Body of pancreas (tissue), 4 donors: ENCODE measurements at regions not wholly inside any gene's neighbourhood (a gene's known extent, or its start where the extent isn't known, plus 50 kb on each side); places are given as distances from the start of the nearest gene placed in this dataset.

ENCODE experiments used
- ATAC-seq: fragments of 150-250 bp; one replicate; pipeline ENCODE4 v1.9.1; 2016
- DNase-seq, 4 donors: peaks; one replicate each; pipeline ENCODE4 v3.0.0-alpha.2; 2019
- H3K27ac ChIP-seq, 4 donors: fragments of 200-600 bp; sonication (generic); 1 replicate in 3 of 4; 2 replicates in 1 of 4; pipeline versions ENCODE4 v1.5.1 to v1.6.1; 2016 to 2019; ENCODE audit warnings: mild to moderate bottlenecking in 1 of 4, mixed read lengths in 1 of 4, moderate library complexity in 1 of 4
- H3K27me3 ChIP-seq, 2 donors: fragments of 200-600 bp; sonication (generic); one replicate each; pipeline ENCODE4 v1.6.0; 2016; ENCODE audit warnings: mild to moderate bottlenecking in 1 of 2
- H3K36me3 ChIP-seq, 2 donors: fragments of 200-600 bp; sonication (generic); replicated peaks in 1 of 2; 2 replicates each; pipeline ENCODE4 v1.5.1; 2016; ENCODE audit warnings: low read depth in 2 of 2; ENCODE audit not compliant: insufficient read depth in 1 of 2
- H3K4me1 ChIP-seq: fragments of 200-600 bp; sonication (generic); one replicate; pipeline ENCODE4 v1.6.0; 2016
- H3K4me3 ChIP-seq, 2 donors: fragments of 200-600 bp; sonication (generic); 1 replicate in 1 of 2; 2 replicates in 1 of 2; pipeline ENCODE4 v1.5.1; 2016 to 2019
- H3K9me3 ChIP-seq, 3 donors: fragments of 200-600 bp; sonication (generic); 1 replicate in 2 of 3; 2 replicates in 1 of 3; pipeline ENCODE4 v1.5.1; 2016
- CTCF ChIP-seq, 7 experiments: fragments of 450-650 bp in 4 of 7; fragments of 200-600 bp in 3 of 7; sonication (generic) in 3 of 7; IDR thresholded peaks; one replicate each; pipeline ENCODE4 v1.5.1; 2016 to 2019; ENCODE audit warnings: antibody characterized with exemption in 7 of 7
- POLR2A ChIP-seq, 3 donors: fragments of 450-650 bp; IDR thresholded peaks; one replicate each; pipeline ENCODE4 v1.6.1; 2016; ENCODE audit warnings: antibody characterized with exemption in 3 of 3, mild to moderate bottlenecking in 2 of 3
- WGBS, 2 donors: methylation state at CpG; one replicate each; pipeline ENCODE4 v1.1.5; 2017; 5-methylcytosine and 5-hydroxymethylcytosine counted together
- intact Hi-C: fragments of 100-400 bp; cut with DNase I; formaldehyde crosslinking; loops from one replicate; pipeline ENCODE4 v1.15.1; 2023

GRCh38 chr5:118687100-118687499 is 301.2 kb downstream of the DTWD2 start:
- H3K27me3 ChIP-seq: no peaks in the 10 kb centered on the region
- DNase-seq (no peak), ATAC-seq (no peak)
- no peak overlapping the region for H3K27ac ChIP-seq
- TF ChIP-seq CTCF (IDR thresholded peaks at IDR 0.05): no peak
- no peak for TF ChIP-seq POLR2A (IDR thresholded peaks at IDR 0.05)
- 95 to 100% methylated on average over 1 of the region's 1 CpG for WGBS, 2 donors
- no peaks in the 10 kb centered on the region for H3K36me3 ChIP-seq
- H3K4me1 ChIP-seq: no peaks in the 10 kb centered on the region
- no peak overlapping the region for H3K4me3 ChIP-seq
- H3K9me3 ChIP-seq: no peaks in the 10 kb centered on the region
- intact Hi-C loops: no loop called here

- no peak for ATAC-seq
Observed at GRCh38 chr5:118681655-118682054, 306.7 kb downstream of the DTWD2 start.

GRCh38 chr5:118679264-118679940 is 308.9 kb downstream of the DTWD2 start:
- Histone ChIP-seq H3K4me3 (no peak overlapping the region), H3K4me1 (no peaks in the 10 kb centered on the region), H3K27me3 (no peaks in the 10 kb centered on the region), H3K27ac (no peak overlapping the region), H3K36me3 (no peaks in the 10 kb centered on the region), H3K9me3 (no peaks in the 10 kb centered on the region)
- TF ChIP-seq POLR2A (IDR thresholded peaks at IDR 0.05) (no peak), CTCF (IDR thresholded peaks at IDR 0.05) (no peak)
- ATAC-seq (no peak), DNase-seq (no peak)
- intact Hi-C loops: no loop called here
- WGBS, 2 donors: 46 to 58% methylated on average over 6 of the region's 6 CpGs

More at GRCh38 chr5:118681655-118682054, 306.7 kb downstream of the DTWD2 start:
- Histone ChIP-seq H3K9me3 (no peaks in the 10 kb centered on the region), H3K27me3 (no peaks in the 10 kb centered on the region), H3K4me1 (no peaks in the 10 kb centered on the region), H3K27ac (no peak overlapping the region), H3K4me3 (no peak overlapping the region), H3K36me3 (no peaks in the 10 kb centered on the region)
- DNase-seq: no peak
- WGBS, 2 donors: 80 to 92% methylated on average over 2 of the region's 2 CpGs
- TF ChIP-seq POLR2A (IDR thresholded peaks at IDR 0.05) (no peak), CTCF (IDR thresholded peaks at IDR 0.05) (no peak)
- intact Hi-C loops: no loop called here

GRCh38 chr5:118678746-118679145 is 309.6 kb downstream of the DTWD2 start:
- intact Hi-C loops: no loop called here
- H3K4me1 ChIP-seq: no peaks in the 10 kb centered on the region
- H3K27me3 ChIP-seq: no peaks in the 10 kb centered on the region
- H3K36me3 ChIP-seq: no peaks in the 10 kb centered on the region
- ATAC-seq: no peak
- H3K27ac ChIP-seq: no peak overlapping the region
- no peaks in the 10 kb centered on the region for H3K9me3 ChIP-seq
- H3K4me3 ChIP-seq: no peak overlapping the region
- TF ChIP-seq POLR2A (IDR thresholded peaks at IDR 0.05) (no peak), CTCF (IDR thresholded peaks at IDR 0.05) (no peak)
- WGBS, 2 donors: 54 to 59% methylated on average over 3 of the region's 3 CpGs
- DNase-seq: no peak

GRCh38 chr5:118675247-118675646 is 313.1 kb downstream of the DTWD2 start:
- intact Hi-C loops: no loop called here
- Histone ChIP-seq H3K4me1 (no peaks in the 10 kb centered on the region), H3K27ac (no peak overlapping the region), H3K9me3 (no peaks in the 10 kb centered on the region), H3K4me3 (no peak overlapping the region), H3K36me3 (no peaks in the 10 kb centered on the region), H3K27me3 (no peaks in the 10 kb centered on the region)
- DNase-seq: no peak
- no peak for ATAC-seq
- TF ChIP-seq CTCF (IDR thresholded peaks at IDR 0.05): no peak
- TF ChIP-seq POLR2A (IDR thresholded peaks at IDR 0.05): no peak
- WGBS, 2 donors: 67 to 69% methylated on average over 1 of the region's 1 CpG
